BE2C (cell line): ENCODE measurements at regions not wholly inside any gene's neighbourhood (a gene's known extent, or its start where the extent isn't known, plus 50 kb on each side); places are given as distances from the start of the nearest gene placed in this dataset.

Experiments
- DNase-seq: peaks from one replicate; pipeline ENCODE4 v3.0.0-alpha.2; 2020
- H3K27me3 ChIP-seq: fragments of 250-450 bp; sonication (Bioruptor Pico); 2 replicates; pipeline ENCODE4 v1.5.1; 2020; ENCODE audit warnings: mild to moderate bottlenecking
- H3K36me3 ChIP-seq: fragments of 250-450 bp; sonication (Bioruptor Pico); 2 replicates; pipeline ENCODE4 v1.5.1; 2020; ENCODE audit warnings: mild to moderate bottlenecking
- H3K4me1 ChIP-seq: fragments of 250-450 bp; sonication (Bioruptor Pico); 2 replicates; pipeline ENCODE4 v1.5.1; 2020
- H3K4me3 ChIP-seq: 2 replicates; pipeline ENCODE4 v1.5.1; 2011; ENCODE audit warnings: low read depth, low read length
- H3K9me3 ChIP-seq: fragments of 250-450 bp; sonication (Bioruptor Pico); 2 replicates; pipeline ENCODE4 v1.5.1; 2020
- CTCF ChIP-seq: IDR thresholded peaks from 2 replicates; pipeline ENCODE4 v1.5.1; 2012; ENCODE audit warnings: mild to moderate bottlenecking, low read depth, low read length

- DNase-seq = no peak
- Histone ChIP-seq H3K4me1 (no peaks in the 10 kb centered on the region), H3K36me3 (no peaks in the 10 kb centered on the region), H3K9me3 (no peaks in the 10 kb centered on the region), H3K4me3 (no peak overlapping the region), H3K27me3 (peaks cover 4% of the 10 kb centered on the region; the same call in 1 of the 2 replicates)
- no peak for TF ChIP-seq CTCF
Observed at GRCh38 chr10:125515571-125515970, 167.4 kb downstream of the TEX36 start.

GRCh38 chr10:125514206-125515162, 168.5 kb downstream of the TEX36 start:
- no peaks in the 10 kb centered on the region for H3K9me3 ChIP-seq
- H3K4me3 ChIP-seq = no peak overlapping the region
- no peaks in the 10 kb centered on the region for H3K36me3 ChIP-seq
- no peak for TF ChIP-seq CTCF
- H3K27me3 ChIP-seq = peaks cover 4% of the 10 kb centered on the region; the same call in 1 of the 2 replicates
- peak; percentile 15 for DNase-seq
- H3K4me1 ChIP-seq = no peaks in the 10 kb centered on the region

- Histone ChIP-seq H3K27me3 (peaks cover 4% of the 10 kb centered on the region; the same call in 1 of the 2 replicates), H3K4me3 (no peak overlapping the region), H3K4me1 (no peaks in the 10 kb centered on the region), H3K9me3 (no peaks in the 10 kb centered on the region), H3K36me3 (no peaks in the 10 kb centered on the region)
- TF ChIP-seq CTCF = no peak
- DNase-seq = no peak
Observed at GRCh38 chr10:125513429-125514182, 169.4 kb downstream of the TEX36 start.

- no peak for TF ChIP-seq CTCF
- Histone ChIP-seq H3K9me3 (no peaks in the 10 kb centered on the region), H3K4me1 (no peaks in the 10 kb centered on the region), H3K36me3 (no peaks in the 10 kb centered on the region), H3K27me3 (peaks cover 4% of the 10 kb centered on the region; the same call in 1 of the 2 replicates), H3K4me3 (no peak overlapping the region)
- no peak for DNase-seq
Observed at GRCh38 chr10:125510998-125511397, 172.0 kb downstream of the TEX36 start.

GRCh38 chr10:125505648-125506047, 177.3 kb downstream of the TEX36 start:
- Histone ChIP-seq H3K27me3 (no peaks in the 10 kb centered on the region), H3K4me3 (no peak overlapping the region), H3K36me3 (no peaks in the 10 kb centered on the region), H3K9me3 (no peaks in the 10 kb centered on the region), H3K4me1 (no peaks in the 10 kb centered on the region)
- no peak for DNase-seq
- no peak for TF ChIP-seq CTCF
